ENCODE measurements at regions not wholly inside any gene's neighbourhood (a gene's known extent, or its start where the extent isn't known, plus 50 kb on each side); places are given as distances from the start of the nearest gene placed in this dataset.

GRCh38 chr2:155872396-155872795 is 460.1 kb downstream of the NR4A2 start:
- TF ChIP-seq SUZ12 (IDR thresholded peaks at IDR 0.05; ENCODE audit: low read length) (no peak), POLR2A (IDR thresholded peaks at IDR 0.05; ENCODE audit: control extremely low read depth in 1 of 2, low read depth in 2 of 2, low read length in 2 of 2) (no peak), RXRA (IDR thresholded peaks at IDR 0.05; ENCODE audit: insufficient read depth, low read depth, low read length) (no peak), RAD21 (IDR thresholded peaks at IDR 0.05 in 1 of 2, conservative IDR thresholded peaks at IDR 0.05 in 1 of 2; ENCODE audit: low read depth in 2 of 2, low read length in 2 of 2) (no peak), CTCF (IDR thresholded peaks at IDR 0.05; ENCODE audit: control extremely low read depth in 1 of 3, insufficient read depth in 1 of 3, low read depth in 1 of 3, low read length in 3 of 3) (no peak), GABPA (IDR thresholded peaks at IDR 0.05; ENCODE audit: borderline replicate concordance, insufficient read depth, low read length) (no peak), RFX5 (IDR thresholded peaks at IDR 0.05; ENCODE audit: borderline replicate concordance, low read depth, low read length) (no peak), TCF12 (IDR thresholded peaks at IDR 0.05; ENCODE audit: low read depth, low read length) (no peak), TAF1 (IDR thresholded peaks at IDR 0.05; ENCODE audit: low read depth, low read length) (no peak), YY1 (IDR thresholded peaks at IDR 0.05; ENCODE audit: low read depth, low read length) (no peak), JUN (IDR thresholded peaks at IDR 0.05; ENCODE audit: low read depth, low read length) (no peak)

All from H1 (cell line).